ENCODE measurements at regions not wholly inside any gene's neighbourhood (a gene's known extent, or its start where the extent isn't known, plus 50 kb on each side); places are given as distances from the start of the nearest gene placed in this dataset.

DNA sequence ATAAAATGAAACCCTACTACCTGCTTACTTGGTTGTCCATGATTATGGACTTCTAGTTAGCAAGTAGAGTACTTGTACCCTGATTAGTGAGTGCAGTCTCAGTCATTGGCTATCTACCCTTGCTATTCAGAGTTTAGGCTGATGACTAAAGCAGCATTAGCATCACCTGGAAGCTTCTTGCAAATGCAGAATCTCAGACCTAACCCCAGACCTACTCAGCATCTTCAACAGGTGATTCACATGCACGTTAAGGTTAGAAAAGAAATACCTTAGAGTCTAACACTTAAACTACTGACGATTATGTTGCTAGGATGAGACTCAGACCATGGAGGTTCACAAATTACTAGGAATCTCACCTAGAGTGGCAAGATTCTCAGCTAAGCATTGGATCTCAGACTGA, 399.9 kb upstream of the FANCL start:
- H3K4me1 ChIP-seq (ENCODE audit: low read depth) = no peaks in the 10 kb centered on the region
- H3K9me3 ChIP-seq (ENCODE audit: low read depth) = no peaks in the 10 kb centered on the region
- DNase-seq (ENCODE audit: low read depth in 1 of 2, low spot score in 1 of 2) = no peak
- no peaks in the 10 kb centered on the region for H3K36me3 ChIP-seq
- H3K27me3 ChIP-seq = no peaks in the 10 kb centered on the region
- TF ChIP-seq, protein P1, sequence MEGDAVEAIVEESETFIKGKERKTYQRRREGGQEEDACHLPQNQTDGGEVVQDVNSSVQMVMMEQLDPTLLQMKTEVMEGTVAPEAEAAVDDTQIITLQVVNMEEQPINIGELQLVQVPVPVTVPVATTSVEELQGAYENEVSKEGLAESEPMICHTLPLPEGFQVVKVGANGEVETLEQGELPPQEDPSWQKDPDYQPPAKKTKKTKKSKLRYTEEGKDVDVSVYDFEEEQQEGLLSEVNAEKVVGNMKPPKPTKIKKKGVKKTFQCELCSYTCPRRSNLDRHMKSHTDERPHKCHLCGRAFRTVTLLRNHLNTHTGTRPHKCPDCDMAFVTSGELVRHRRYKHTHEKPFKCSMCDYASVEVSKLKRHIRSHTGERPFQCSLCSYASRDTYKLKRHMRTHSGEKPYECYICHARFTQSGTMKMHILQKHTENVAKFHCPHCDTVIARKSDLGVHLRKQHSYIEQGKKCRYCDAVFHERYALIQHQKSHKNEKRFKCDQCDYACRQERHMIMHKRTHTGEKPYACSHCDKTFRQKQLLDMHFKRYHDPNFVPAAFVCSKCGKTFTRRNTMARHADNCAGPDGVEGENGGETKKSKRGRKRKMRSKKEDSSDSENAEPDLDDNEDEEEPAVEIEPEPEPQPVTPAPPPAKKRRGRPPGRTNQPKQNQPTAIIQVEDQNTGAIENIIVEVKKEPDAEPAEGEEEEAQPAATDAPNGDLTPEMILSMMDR (IDR thresholded peaks at IDR 0.05; ENCODE audit: low read depth, low read length) = no peak
- no peak overlapping the region for H3K4me3 ChIP-seq
- H3K27ac ChIP-seq = no peak overlapping the region

DNA sequence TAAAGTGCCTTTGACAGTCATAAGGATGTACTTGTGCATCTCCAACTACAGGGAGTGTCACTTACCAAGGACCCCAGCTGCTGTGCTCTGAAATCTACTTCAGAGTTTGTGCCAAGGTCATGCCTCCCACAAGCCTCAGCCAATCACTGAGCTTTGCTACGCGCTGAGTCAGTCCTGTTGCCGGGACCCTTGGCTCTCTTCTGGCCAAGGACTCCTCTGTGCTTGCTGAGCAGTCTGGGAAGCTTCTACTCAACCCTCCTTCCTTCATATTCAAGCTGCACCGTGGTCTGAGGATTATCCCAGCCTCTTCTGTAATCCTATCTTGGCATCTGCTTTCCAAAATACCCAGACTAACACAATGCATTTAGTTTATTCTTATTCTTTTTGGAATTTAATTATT, 398.9 kb upstream of the FANCL start:
- DNase-seq (ENCODE audit: low read depth in 1 of 2, low spot score in 1 of 2) = no peak
- TF ChIP-seq, protein P1 (IDR thresholded peaks at IDR 0.05; ENCODE audit: low read depth, low read length) = no peak
- H3K9me3 ChIP-seq (ENCODE audit: low read depth) = no peaks in the 10 kb centered on the region

DNA sequence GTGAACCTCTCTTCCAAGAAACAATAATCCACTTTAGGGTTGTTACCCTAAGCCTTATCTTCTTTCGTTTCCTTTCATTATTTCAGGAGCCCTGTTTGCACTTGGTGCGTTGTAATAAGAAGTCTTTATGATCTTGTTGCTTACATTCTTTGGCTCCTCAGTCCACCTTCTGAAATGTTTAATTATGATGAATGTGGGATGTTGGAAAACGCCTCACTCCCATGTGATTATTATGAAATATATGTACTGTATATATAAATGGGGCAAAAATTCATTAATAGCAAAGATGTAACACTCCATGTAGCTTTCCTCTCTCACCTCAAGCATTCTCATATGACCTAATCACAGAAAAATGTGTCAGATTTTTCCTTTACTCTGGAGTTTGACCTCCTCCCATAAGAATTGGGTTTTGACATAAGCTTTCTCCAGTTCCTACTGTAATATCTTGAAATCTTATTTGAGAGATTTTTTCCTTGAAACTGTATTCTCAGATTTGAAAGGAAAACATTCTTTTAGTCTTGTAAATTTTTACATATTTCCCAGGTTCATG, 397.2 kb upstream of the FANCL start:
- DNase-seq (ENCODE audit: low read depth in 1 of 2, low spot score in 1 of 2) = peak in 1 of 2 donors; percentile 0
- Histone ChIP-seq H3K27me3 (no peaks in the 10 kb centered on the region), H3K4me3 (no peak overlapping the region), H3K4me1 (ENCODE audit: low read depth) (no peaks in the 10 kb centered on the region), H3K36me3 (no peaks in the 10 kb centered on the region), H3K9me3 (ENCODE audit: low read depth) (no peaks in the 10 kb centered on the region), H3K27ac (no peak overlapping the region)
- TF ChIP-seq, protein P1 (IDR thresholded peaks at IDR 0.05; ENCODE audit: low read depth, low read length) = no peak

More for the DNA sequence above, 398.9 kb upstream of the FANCL start:
- no peaks in the 10 kb centered on the region for H3K27me3 ChIP-seq
- no peaks in the 10 kb centered on the region for H3K4me1 ChIP-seq (ENCODE audit: low read depth)
- no peak overlapping the region for H3K27ac ChIP-seq
- no peaks in the 10 kb centered on the region for H3K36me3 ChIP-seq
- H3K4me3 ChIP-seq = no peak overlapping the region

DNA sequence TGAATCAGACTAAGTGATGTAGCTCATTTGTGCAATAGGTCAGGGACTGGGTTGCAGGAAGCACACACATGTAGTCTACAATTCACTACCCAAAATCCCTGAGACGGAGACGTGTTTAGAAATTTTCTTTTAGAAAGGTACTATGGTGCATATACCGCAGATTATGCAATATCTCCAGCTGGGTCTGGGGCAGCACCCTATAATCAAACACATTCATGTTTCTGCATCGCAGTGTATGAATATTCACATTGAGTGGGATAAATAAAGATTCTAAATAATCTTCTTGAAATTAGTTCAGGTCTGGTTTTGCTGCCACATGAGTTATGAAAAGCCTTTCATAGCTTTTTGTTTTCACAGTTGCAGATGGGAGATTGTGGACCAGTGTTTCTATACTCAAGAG, 395.7 kb upstream of the FANCL start:
- H3K27me3 ChIP-seq = no peaks in the 10 kb centered on the region
- no peak for DNase-seq (ENCODE audit: low read depth in 1 of 2, low spot score in 1 of 2)

DNA sequence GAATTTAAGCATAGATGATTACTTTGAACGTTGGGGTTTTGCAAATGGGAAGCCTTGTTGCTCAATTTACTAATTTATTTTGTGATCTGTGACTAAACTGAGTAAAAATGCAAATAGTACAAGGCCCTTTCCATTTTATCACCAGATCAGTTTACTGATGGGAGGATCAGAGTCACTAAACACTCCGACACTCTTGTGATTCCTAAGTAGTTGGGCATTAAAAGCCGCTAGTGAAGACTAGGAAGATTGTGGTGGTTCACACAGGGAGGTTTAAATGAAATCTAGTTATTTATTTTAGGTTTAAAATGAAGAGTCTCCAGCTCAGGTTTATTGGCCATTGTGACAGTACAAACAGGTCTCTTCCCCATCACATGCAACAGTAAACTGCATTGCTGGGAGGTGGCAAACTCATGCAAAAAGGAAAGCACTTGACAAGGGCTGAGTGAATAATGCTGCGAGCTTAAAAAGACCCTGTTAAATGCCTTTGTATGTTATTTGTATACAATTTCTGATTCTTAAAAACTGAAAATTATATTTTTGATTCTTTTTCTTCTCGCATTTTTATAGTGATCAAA, 394.8 kb upstream of the FANCL start:
- TF ChIP-seq, protein P1 (IDR thresholded peaks at IDR 0.05; ENCODE audit: low read depth, low read length) = no peak
- no peaks in the 10 kb centered on the region for H3K9me3 ChIP-seq (ENCODE audit: low read depth)
- no peaks in the 10 kb centered on the region for H3K4me1 ChIP-seq (ENCODE audit: low read depth)
- H3K27ac ChIP-seq = no peak overlapping the region
- no peak for DNase-seq (ENCODE audit: low read depth in 1 of 2, low spot score in 1 of 2)
- no peaks in the 10 kb centered on the region for H3K27me3 ChIP-seq
- no peaks in the 10 kb centered on the region for H3K36me3 ChIP-seq
- H3K4me3 ChIP-seq = no peak overlapping the region

More for the DNA sequence above, 395.7 kb upstream of the FANCL start:
- TF ChIP-seq, protein P1 (IDR thresholded peaks at IDR 0.05; ENCODE audit: low read depth, low read length) = no peak
- Histone ChIP-seq H3K27ac (no peak overlapping the region), H3K9me3 (ENCODE audit: low read depth) (no peaks in the 10 kb centered on the region), H3K4me1 (ENCODE audit: low read depth) (no peaks in the 10 kb centered on the region), H3K36me3 (no peaks in the 10 kb centered on the region), H3K4me3 (no peak overlapping the region)
